ENCODE measurements at regions not wholly inside any gene's neighbourhood (a gene's known extent, or its start where the extent isn't known, plus 50 kb on each side); places are given as distances from the start of the nearest gene placed in this dataset.

GRCh38 chr13:31631746-31632145 lies 107.6 kb upstream of the RXFP2 start:
- Histone ChIP-seq H3K9ac (ENCODE audit: low read length in 2 of 2) (no peak overlapping the region), H3K4me3 (ENCODE audit: low read length in 2 of 2) (no peak overlapping the region), H3K9me3 (ENCODE audit: control insufficient read depth in 2 of 2, low read length in 2 of 2) (no peaks in the 10 kb centered on the region), H3K27me3 (ENCODE audit: control insufficient read depth in 1 of 2, insufficient read depth in 2 of 2, low read length in 2 of 2) (no peaks in the 10 kb centered on the region), H3K4me1 (ENCODE audit: control insufficient read depth, insufficient read depth, low read length) (no peaks in the 10 kb centered on the region), H3K36me3 (ENCODE audit: control insufficient read depth in 2 of 2, insufficient read depth in 2 of 2, low read length in 2 of 2) (no peaks in the 10 kb centered on the region), H3K27ac (ENCODE audit: low read length) (no peak overlapping the region)

GRCh38 chr13:31638577-31638976 lies 100.7 kb upstream of the RXFP2 start:
- Histone ChIP-seq H3K27me3 (ENCODE audit: control insufficient read depth in 1 of 2, insufficient read depth in 2 of 2, low read length in 2 of 2) (no peaks in the 10 kb centered on the region), H3K36me3 (ENCODE audit: control insufficient read depth in 2 of 2, insufficient read depth in 2 of 2, low read length in 2 of 2) (no peaks in the 10 kb centered on the region), H3K9ac (ENCODE audit: low read length in 2 of 2) (no peak overlapping the region), H3K4me1 (ENCODE audit: control insufficient read depth, insufficient read depth, low read length) (no peaks in the 10 kb centered on the region), H3K27ac (ENCODE audit: low read length) (no peak overlapping the region), H3K4me3 (ENCODE audit: low read length in 2 of 2) (no peak overlapping the region), H3K9me3 (ENCODE audit: control insufficient read depth in 2 of 2, low read length in 2 of 2) (no peaks in the 10 kb centered on the region)

- Histone ChIP-seq H3K27me3 (ENCODE audit: control insufficient read depth in 1 of 2, insufficient read depth in 2 of 2, low read length in 2 of 2) (no peaks in the 10 kb centered on the region), H3K27ac (ENCODE audit: low read length) (no peak overlapping the region), H3K36me3 (ENCODE audit: control insufficient read depth in 2 of 2, insufficient read depth in 2 of 2, low read length in 2 of 2) (no peaks in the 10 kb centered on the region), H3K4me1 (ENCODE audit: control insufficient read depth, insufficient read depth, low read length) (no peaks in the 10 kb centered on the region), H3K4me3 (ENCODE audit: low read length in 2 of 2) (no peak overlapping the region), H3K9me3 (ENCODE audit: control insufficient read depth in 2 of 2, low read length in 2 of 2) (no peaks in the 10 kb centered on the region), H3K9ac (ENCODE audit: low read length in 2 of 2) (no peak overlapping the region)
These were observed 99.7 kb upstream of the RXFP2 start for GRCh38 chr13:31639443-31640163.

GRCh38 chr13:31649766-31650165 lies 89.6 kb upstream of the RXFP2 start:
- no peaks in the 10 kb centered on the region for H3K36me3 ChIP-seq (ENCODE audit: control insufficient read depth in 2 of 2, insufficient read depth in 2 of 2, low read length in 2 of 2)
- no peak overlapping the region for H3K9ac ChIP-seq (ENCODE audit: low read length in 2 of 2)
- H3K9me3 ChIP-seq (ENCODE audit: control insufficient read depth in 2 of 2, low read length in 2 of 2) = no peaks in the 10 kb centered on the region
- H3K4me3 ChIP-seq (ENCODE audit: low read length in 2 of 2) = no peak overlapping the region
- H3K27me3 ChIP-seq (ENCODE audit: control insufficient read depth in 1 of 2, insufficient read depth in 2 of 2, low read length in 2 of 2) = peaks cover 0 to 2% of the 10 kb centered on the region in 2 donors
- no peak overlapping the region for H3K27ac ChIP-seq (ENCODE audit: low read length)
- no peaks in the 10 kb centered on the region for H3K4me1 ChIP-seq (ENCODE audit: control insufficient read depth, insufficient read depth, low read length)

- no peaks in the 10 kb centered on the region for H3K9me3 ChIP-seq (ENCODE audit: control insufficient read depth in 2 of 2, low read length in 2 of 2)
- H3K36me3 ChIP-seq (ENCODE audit: control insufficient read depth in 2 of 2, insufficient read depth in 2 of 2, low read length in 2 of 2) = no peaks in the 10 kb centered on the region
- H3K27me3 ChIP-seq (ENCODE audit: control insufficient read depth in 1 of 2, insufficient read depth in 2 of 2, low read length in 2 of 2) = peaks cover 0 to 2% of the 10 kb centered on the region in 2 donors
- H3K4me1 ChIP-seq (ENCODE audit: control insufficient read depth, insufficient read depth, low read length) = no peaks in the 10 kb centered on the region
- H3K9ac ChIP-seq (ENCODE audit: low read length in 2 of 2) = no peak overlapping the region
- H3K27ac ChIP-seq (ENCODE audit: low read length) = no peak overlapping the region
- no peak overlapping the region for H3K4me3 ChIP-seq (ENCODE audit: low read length in 2 of 2)
These were observed 85.6 kb upstream of the RXFP2 start for GRCh38 chr13:31653730-31654129.

- Histone ChIP-seq H3K4me3 (ENCODE audit: low read length in 2 of 2) (no peak overlapping the region), H3K4me1 (ENCODE audit: control insufficient read depth, insufficient read depth, low read length) (no peaks in the 10 kb centered on the region), H3K36me3 (ENCODE audit: control insufficient read depth in 2 of 2, insufficient read depth in 2 of 2, low read length in 2 of 2) (no peaks in the 10 kb centered on the region), H3K9ac (ENCODE audit: low read length in 2 of 2) (no peak overlapping the region), H3K9me3 (ENCODE audit: control insufficient read depth in 2 of 2, low read length in 2 of 2) (no peaks in the 10 kb centered on the region), H3K27me3 (ENCODE audit: control insufficient read depth in 1 of 2, insufficient read depth in 2 of 2, low read length in 2 of 2) (no peaks in the 10 kb centered on the region), H3K27ac (ENCODE audit: low read length) (no peak overlapping the region)
These were observed 75.3 kb upstream of the RXFP2 start for GRCh38 chr13:31663880-31664585.

GRCh38 chr13:31670831-31671617 lies 68.3 kb upstream of the RXFP2 start:
- Histone ChIP-seq H3K9me3 (ENCODE audit: control insufficient read depth in 2 of 2, low read length in 2 of 2) (no peaks in the 10 kb centered on the region), H3K9ac (ENCODE audit: low read length in 2 of 2) (no peak overlapping the region), H3K27me3 (ENCODE audit: control insufficient read depth in 1 of 2, insufficient read depth in 2 of 2, low read length in 2 of 2) (no peaks in the 10 kb centered on the region), H3K4me1 (ENCODE audit: control insufficient read depth, insufficient read depth, low read length) (no peaks in the 10 kb centered on the region), H3K36me3 (ENCODE audit: control insufficient read depth in 2 of 2, insufficient read depth in 2 of 2, low read length in 2 of 2) (no peaks in the 10 kb centered on the region), H3K27ac (ENCODE audit: low read length) (no peak overlapping the region), H3K4me3 (ENCODE audit: low read length in 2 of 2) (no peak overlapping the region)

GRCh38 chr13:31674051-31674450 lies 65.3 kb upstream of the RXFP2 start:
- no peaks in the 10 kb centered on the region for H3K9me3 ChIP-seq (ENCODE audit: control insufficient read depth in 2 of 2, low read length in 2 of 2)
- no peak overlapping the region for H3K9ac ChIP-seq (ENCODE audit: low read length in 2 of 2)
- no peaks in the 10 kb centered on the region for H3K36me3 ChIP-seq (ENCODE audit: control insufficient read depth in 2 of 2, insufficient read depth in 2 of 2, low read length in 2 of 2)
- no peaks in the 10 kb centered on the region for H3K4me1 ChIP-seq (ENCODE audit: control insufficient read depth, insufficient read depth, low read length)
- no peaks in the 10 kb centered on the region for H3K27me3 ChIP-seq (ENCODE audit: control insufficient read depth in 1 of 2, insufficient read depth in 2 of 2, low read length in 2 of 2)
- H3K4me3 ChIP-seq (ENCODE audit: low read length in 2 of 2) = no peak overlapping the region
- no peak overlapping the region for H3K27ac ChIP-seq (ENCODE audit: low read length)

GRCh38 chr13:31675440-31675953 lies 63.8 kb upstream of the RXFP2 start:
- H3K27me3 ChIP-seq (ENCODE audit: control insufficient read depth in 1 of 2, insufficient read depth in 2 of 2, low read length in 2 of 2) = no peaks in the 10 kb centered on the region
- no peak overlapping the region for H3K9ac ChIP-seq (ENCODE audit: low read length in 2 of 2)
- no peak overlapping the region for H3K27ac ChIP-seq (ENCODE audit: low read length)
- H3K9me3 ChIP-seq (ENCODE audit: control insufficient read depth in 2 of 2, low read length in 2 of 2) = no peaks in the 10 kb centered on the region
- no peaks in the 10 kb centered on the region for H3K4me1 ChIP-seq (ENCODE audit: control insufficient read depth, insufficient read depth, low read length)
- no peaks in the 10 kb centered on the region for H3K36me3 ChIP-seq (ENCODE audit: control insufficient read depth in 2 of 2, insufficient read depth in 2 of 2, low read length in 2 of 2)
- no peak overlapping the region for H3K4me3 ChIP-seq (ENCODE audit: low read length in 2 of 2)

- Histone ChIP-seq H3K27me3 (ENCODE audit: control insufficient read depth in 1 of 2, insufficient read depth in 2 of 2, low read length in 2 of 2) (no peaks in the 10 kb centered on the region), H3K27ac (ENCODE audit: low read length) (no peak overlapping the region), H3K4me1 (ENCODE audit: control insufficient read depth, insufficient read depth, low read length) (no peaks in the 10 kb centered on the region), H3K4me3 (ENCODE audit: low read length in 2 of 2) (no peak overlapping the region), H3K36me3 (ENCODE audit: control insufficient read depth in 2 of 2, insufficient read depth in 2 of 2, low read length in 2 of 2) (no peaks in the 10 kb centered on the region), H3K9ac (ENCODE audit: low read length in 2 of 2) (no peak overlapping the region), H3K9me3 (ENCODE audit: control insufficient read depth in 2 of 2, low read length in 2 of 2) (no peaks in the 10 kb centered on the region)
These were observed 58.2 kb upstream of the RXFP2 start for GRCh38 chr13:31681133-31681532.

All from stomach smooth muscle (tissue), 2 donors.